G401.6 (cell line): ENCODE measurements at regions not wholly inside any gene's neighbourhood (a gene's known extent, or its start where the extent isn't known, plus 50 kb on each side); places are given as distances from the start of the nearest gene placed in this dataset.
"Not testable (repeated sequence)": the region's sequence is repeated elsewhere in the genome, so short reads cannot be mapped to it uniquely, and the experiment has no call there.

Experiments
- FAIRE-seq: peaks from 2 replicates; lab custom pipeline; 2012; peaks lifted over from hg19 to GRCh38; lab: Jason Lieb, UNC

- no peak for FAIRE-seq
These were observed 191.6 kb downstream of the CDRT15L2 start for GRCh38 chr17:20771104-20771503.

GRCh38 chr17:20774472-20775135 is 195.1 kb downstream of the CDRT15L2 start:
- FAIRE-seq = no peak

GRCh38 chr17:20775331-20775730 is 195.8 kb downstream of the CDRT15L2 start:
- no peak for FAIRE-seq

DNA sequence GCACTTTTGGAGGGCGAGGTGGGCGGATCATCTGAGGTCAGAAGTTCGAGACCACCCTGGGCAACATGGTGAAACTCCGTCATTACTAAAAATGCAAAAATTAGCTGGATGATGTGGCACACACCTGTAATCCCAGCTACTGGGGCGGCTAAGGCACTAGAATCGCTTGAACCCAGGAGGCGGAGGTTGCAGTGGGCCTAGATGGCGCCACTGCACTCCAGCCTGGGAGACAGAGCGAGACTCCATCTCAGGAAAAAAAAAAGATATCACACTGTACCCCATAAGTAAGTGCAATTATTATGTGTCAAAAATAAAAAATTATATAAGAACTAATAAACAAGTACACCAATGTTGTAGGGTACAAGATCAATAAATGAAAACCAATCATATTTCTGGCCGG is 200.0 kb downstream of the CDRT15L2 start:
- no peak for FAIRE-seq

GRCh38 chr17:20781260-20781659 is 201.7 kb downstream of the CDRT15L2 start:
- FAIRE-seq = no peak

DNA sequence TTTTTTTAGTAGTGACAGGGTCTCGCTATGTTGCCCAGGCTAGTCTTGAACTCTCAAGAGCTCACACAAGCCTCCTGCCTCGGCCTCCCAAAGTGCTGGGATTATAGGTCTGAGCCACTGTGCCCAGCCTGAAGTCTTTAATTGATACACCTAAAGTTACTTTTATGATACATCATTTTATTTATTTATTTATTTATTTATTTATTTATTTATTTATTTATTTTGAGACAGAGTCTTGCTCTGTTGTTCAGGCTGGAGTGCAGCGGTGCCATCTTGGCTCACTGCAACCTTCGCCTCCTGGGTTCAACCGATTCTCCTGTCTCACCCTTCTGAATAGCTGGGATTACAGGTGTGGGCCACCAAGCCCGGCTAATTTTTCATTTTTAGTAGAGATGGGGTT is 202.3 kb downstream of the CDRT15L2 start:
- not testable (repeated sequence) for FAIRE-seq

- no peak for FAIRE-seq
These were observed 203.6 kb downstream of the CDRT15L2 start for GRCh38 chr17:20783091-20783490.

DNA sequence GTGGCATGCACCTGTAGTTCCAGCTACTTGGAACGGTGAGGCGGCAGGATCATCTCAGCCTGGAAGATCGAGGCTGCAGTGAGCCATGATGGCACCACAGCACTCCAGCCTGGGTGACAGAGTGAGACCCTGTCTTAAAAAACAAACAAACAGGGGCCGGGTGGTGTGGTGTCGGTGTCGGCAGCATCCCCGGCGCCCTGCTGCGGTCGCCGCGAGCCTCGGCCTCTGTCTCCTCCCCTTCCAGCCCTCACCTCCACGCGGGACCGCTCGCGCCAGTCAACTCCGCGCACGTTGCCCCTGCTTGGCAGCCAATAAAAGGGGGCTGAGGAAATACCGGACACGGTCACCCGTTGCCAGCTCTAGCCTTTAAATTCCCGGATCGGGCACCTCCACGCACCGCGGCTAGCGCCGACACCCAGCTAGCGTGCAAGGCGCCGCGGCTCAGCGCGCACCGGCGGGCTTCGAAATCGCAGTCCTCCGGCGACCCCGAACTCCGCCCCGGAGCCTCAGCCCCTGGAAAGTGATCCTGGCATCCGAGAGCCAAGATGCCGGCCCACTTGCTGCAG is 204.7 kb downstream of the CDRT15L2 start:
- FAIRE-seq = no peak

- no peak for FAIRE-seq
These were observed 207.8 kb downstream of the CDRT15L2 start for GRCh38 chr17:20787281-20787680.

GRCh38 chr17:20791626-20792025 is 212.1 kb downstream of the CDRT15L2 start:
- FAIRE-seq = no peak

DNA sequence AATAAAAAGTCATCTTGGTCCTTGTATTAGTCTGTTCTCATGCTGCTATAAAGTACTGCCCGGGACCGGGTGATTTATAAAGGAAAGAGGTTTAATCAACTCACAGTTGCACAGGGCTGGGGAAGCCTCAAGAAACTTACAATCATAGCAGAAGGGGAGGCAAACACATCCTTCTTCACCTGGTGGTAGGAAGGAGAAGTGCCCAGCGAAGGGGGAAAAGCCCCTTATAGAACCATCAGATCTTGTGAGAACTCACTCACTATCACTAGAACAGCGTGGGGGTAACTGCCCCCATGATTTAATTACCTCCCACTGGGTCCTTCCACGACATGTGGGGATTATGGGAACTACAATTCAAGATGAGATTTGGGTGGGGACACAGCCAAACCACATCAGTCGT is 215.0 kb downstream of the CDRT15L2 start:
- FAIRE-seq = not testable (repeated sequence)

DNA sequence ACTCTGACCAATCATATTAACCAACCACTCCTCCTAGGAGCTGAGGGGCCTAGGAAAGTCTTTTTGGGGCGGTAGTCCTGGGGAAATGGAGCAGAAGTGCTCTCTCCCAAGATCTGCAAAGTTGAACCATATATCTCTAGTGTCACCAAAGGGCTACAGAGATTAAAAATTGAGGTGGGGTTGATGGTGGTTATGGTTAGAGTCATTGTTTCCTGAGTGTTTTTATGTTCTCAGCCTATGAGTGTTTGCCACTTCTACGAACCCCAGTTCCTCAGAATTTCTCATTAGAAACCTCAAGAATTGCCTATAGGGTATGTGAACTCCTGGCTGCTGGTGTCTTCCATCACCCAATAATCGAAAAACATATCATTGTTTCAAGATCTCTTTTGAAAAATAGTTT is 217.8 kb downstream of the CDRT15L2 start:
- FAIRE-seq = no peak

DNA sequence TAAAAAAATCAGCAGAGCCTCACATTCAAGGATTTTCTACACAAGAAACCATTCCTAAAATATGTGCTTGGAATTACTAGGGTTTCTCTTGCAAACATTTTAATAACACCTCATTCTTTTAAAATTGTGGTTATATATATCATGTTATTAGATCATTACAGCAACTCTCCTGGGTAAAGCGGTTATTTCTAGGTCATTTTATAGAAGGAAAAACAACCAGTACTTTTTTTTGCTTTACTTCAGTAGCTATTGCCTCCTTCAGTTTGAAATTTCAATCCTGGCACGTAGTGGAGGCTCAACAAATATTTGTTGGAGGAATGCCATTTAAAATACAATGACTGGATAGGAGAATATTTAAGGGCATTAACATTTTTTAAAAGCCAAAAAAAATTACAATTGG is 220.6 kb downstream of the CDRT15L2 start:
- no peak for FAIRE-seq

DNA sequence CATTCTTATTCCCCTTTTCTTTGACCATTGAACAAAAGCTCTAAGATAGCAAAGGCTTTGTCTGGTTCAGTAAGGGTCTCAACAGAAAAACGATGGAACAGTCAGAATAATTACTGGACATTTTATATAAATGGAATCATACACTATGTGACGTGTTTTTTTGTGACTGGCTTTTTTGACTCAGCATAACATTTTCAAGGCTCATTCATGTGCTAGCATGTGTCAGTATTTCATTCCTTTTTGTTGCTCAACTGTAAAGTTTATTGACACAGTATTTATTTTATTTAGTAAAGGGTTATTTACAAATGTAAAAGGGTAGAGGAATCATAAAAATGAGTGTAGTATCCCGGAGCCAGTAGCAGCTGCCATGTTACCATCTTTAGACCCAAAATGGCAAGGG is 226.2 kb downstream of the CDRT15L2 start:
- no peak for FAIRE-seq

GRCh38 chr17:20807566-20807965 is 228.0 kb downstream of the CDRT15L2 start:
- FAIRE-seq = not testable (repeated sequence)

- FAIRE-seq = not testable (repeated sequence)
These were observed 227.4 kb downstream of the USP22 start for GRCh38 chr17:20815410-20815809.

DNA sequence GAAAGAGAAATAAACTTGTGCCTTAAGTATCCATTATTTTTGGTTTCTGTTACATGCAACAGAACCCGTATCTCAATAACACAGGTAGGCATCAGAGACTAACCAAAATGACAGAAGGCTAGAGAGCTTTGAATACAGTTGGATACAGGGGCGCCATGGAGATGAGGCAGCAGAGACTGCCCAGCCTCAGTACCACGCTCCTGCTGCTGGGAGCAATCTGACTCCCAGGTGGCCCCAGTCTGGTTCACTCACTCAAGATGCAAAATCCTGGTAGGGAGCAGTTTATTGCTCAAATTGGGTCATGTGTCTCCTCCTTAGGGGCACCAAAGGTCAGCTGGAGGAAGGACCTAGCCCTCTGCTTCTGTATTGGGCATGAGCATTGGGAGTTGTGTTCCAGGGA is 218.9 kb downstream of the USP22 start:
- no peak for FAIRE-seq

DNA sequence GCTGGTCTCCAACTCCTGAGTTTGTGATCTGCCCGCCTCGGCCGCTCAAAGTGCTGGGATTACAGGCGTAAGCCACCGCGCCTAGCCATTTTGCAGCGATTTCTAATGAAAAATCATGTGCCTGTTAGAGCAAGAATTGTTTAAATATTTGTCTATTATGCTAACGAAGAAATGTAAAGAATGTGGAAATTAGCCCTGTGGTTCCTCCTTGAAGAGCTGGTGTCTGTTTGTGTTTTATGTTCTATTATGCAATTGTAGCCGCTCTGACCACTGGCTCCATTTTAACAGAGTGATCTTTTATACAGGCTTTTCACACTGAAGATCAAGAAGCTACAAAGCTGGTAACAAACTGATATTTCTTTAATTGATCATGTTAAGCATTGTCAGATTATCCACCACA is 217.3 kb downstream of the USP22 start:
- no peak for FAIRE-seq

GRCh38 chr17:20840453-20840852 is 202.4 kb downstream of the USP22 start:
- FAIRE-seq = not testable (repeated sequence)

DNA sequence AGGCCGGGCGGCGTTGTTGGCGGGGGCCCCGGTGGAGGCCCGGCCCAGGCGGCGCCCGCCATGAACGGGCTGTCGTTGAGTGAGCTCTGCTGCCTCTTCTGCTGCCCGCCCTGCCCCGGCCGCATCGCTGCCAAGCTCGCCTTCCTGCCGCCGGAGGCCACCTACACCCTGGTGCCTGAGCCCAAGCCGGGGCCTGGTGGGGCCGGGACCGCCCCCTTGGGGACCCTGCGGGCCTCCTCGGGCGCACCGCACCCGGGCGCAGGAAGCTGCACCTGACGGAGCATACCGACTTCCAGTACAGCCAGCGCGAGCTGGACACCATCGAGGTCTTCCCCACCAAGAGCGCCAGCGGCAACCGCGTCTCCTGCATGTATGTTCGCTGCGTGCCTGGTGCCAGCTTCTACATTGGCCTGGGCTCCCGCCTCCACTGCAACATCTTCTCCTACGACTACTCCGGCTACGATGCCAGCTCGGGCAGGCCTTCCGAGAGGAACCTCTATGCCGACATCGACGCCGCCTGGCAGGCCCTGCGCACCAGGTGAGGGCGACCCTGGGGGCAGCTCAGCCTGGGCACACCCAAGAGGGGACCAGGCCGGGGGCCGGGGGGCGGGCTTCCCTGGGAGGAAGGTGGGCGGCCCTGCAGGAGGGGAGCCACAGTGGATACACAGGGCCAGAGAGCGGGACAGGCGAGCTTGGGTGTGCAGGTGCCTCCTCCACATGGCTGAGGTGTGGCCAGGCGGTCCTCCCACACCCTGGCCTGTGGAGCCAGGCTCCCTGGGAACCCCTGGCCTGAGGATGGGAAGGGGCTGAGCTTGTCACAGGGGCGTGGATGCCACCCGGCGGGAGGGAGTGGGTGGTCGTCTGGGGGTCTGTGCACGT is 201.6 kb downstream of the USP22 start:
- not testable (repeated sequence) for FAIRE-seq

DNA sequence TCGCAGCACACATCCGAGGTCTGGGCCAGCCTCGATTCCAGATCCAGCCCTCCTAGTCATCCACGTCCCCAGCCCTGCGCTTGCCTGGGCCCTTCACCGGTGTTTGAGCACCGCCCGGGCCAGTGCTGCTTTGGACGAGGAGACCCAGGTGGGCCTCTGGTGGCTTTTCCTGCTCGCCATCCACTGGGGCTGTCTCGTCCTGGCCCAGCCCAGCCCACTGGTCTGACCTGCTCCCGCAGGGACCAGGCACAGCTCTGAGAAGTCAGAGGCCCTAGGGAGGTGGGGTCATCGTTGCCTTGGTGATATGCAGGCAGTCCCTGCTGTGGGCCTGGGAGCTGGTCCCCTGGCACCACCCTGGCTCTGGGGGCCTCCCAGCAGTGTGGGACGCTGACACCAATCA is 200.8 kb downstream of the USP22 start:
- FAIRE-seq = not testable (repeated sequence)

DNA sequence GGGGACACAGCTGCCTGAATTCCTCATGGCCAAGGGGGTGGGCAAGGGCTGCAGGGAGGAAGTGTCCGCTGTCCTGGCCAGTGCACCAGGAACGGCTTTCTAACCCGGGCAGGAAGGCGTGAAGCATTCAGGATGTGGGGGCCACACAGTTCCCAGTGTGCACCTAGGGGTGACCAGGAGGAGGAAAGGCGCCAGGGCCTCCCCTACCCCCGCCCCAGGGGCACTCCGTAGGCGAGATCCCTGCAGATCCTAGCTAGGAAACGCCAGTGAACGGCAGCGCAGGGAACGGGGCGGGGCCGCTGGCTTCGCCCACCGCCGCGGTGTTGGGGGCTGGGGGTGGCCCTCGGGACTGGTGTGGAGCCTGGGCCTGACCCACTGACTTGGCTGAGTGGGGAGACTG is 199.6 kb downstream of the USP22 start:
- FAIRE-seq = not testable (repeated sequence)
